Omental fat pad (tissue), 3 donors: ENCODE measurements at regions not wholly inside any gene's neighbourhood (a gene's known extent, or its start where the extent isn't known, plus 50 kb on each side); places are given as distances from the start of the nearest gene placed in this dataset.
"Not testable (repeated sequence)": the region's sequence is repeated elsewhere in the genome, so short reads cannot be mapped to it uniquely, and the experiment has no call there.

Experiments used
- ATAC-seq: fragments of 150-250 bp; one replicate; pipeline ENCODE4 v1.9.1; 2016; ENCODE audit warnings: mild to moderate bottlenecking, moderate library complexity; ENCODE audit not compliant: low FRiP score
- DNase-seq: peaks from one replicate; pipeline ENCODE4 v3.0.0-alpha.2; 2019; ENCODE audit warnings: low spot score
- CTCF ChIP-seq, 3 donors: fragments of 450-650 bp; IDR thresholded peaks; one replicate each; pipeline ENCODE4 v1.5.1; 2016 to 2017; ENCODE audit warnings: antibody characterized with exemption in 3 of 3, mild to moderate bottlenecking in 3 of 3, moderate library complexity in 2 of 3

DNA sequence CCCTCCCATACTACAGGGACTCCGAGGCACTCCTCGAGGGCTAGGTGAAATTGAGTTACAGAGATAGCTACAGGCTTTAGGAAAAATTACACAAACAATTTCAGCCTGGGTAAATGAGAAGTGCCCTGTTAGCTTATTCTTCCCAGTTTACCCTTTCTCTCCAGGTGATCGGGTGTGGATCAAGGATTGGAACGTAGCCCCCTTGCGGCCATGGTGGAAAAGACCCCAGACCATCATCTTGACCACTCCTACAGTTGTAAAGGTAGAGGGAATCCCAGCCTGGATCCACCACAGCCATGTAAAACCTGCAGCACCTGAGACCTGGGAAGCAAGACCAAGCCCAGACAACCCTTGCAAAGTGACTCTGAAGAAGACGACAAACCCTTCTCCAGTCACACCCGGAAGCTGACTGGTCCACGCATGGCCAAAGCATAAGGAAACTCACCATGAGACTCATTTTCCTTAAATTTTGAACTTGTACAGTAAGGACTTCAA is 600.6 kb downstream of the UQCRFS1 start:
- ATAC-seq, result no peak
- TF ChIP-seq CTCF (IDR thresholded peaks at IDR 0.05), result no peak
- no peak for DNase-seq

DNA sequence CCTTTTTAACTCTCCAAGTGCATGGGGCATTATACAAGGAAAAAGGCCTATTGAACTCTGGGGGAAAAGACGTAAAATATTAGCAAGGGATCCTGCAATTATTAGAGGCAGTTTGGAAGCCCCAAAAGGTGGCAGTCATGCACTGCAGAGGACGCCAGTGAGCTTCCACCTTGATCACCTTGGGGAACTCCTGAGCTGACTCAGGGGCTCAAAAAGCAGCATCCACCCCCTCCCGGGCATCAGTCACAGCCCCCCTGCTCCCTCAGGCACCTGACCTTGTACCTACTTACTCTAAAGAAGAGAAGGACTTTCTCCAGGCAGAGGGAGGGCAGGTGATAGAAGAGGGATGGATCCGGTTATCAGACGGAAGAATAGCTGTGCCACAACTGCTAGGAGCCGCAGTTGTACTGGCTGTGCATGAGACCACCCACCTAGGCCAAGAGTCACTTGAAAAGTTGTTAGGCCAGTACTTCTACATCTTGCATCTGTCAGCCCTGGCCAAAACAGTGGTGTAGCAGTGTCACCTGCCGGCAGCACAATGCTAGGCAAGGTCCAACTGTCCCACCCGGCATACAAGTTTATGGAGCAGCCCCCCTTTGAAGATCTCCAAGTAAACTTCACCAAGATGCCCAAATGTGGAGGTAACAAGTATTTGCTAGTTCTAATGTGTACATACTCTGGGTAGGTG is 601.6 kb downstream of the UQCRFS1 start:
- not testable (repeated sequence) for ATAC-seq, DNase-seq

GRCh38 chr19:28610731-28611130 is 602.2 kb downstream of the UQCRFS1 start:
- TF ChIP-seq CTCF (IDR thresholded peaks at IDR 0.05), result no peak
- DNase-seq, result no peak
- no peak for ATAC-seq

GRCh38 chr19:28609944-28610343 is 603.0 kb downstream of the UQCRFS1 start:
- ATAC-seq (no peak), DNase-seq (no peak)
- TF ChIP-seq CTCF (IDR thresholded peaks at IDR 0.05), result no peak

- ATAC-seq, result no peak
- DNase-seq, result no peak
- TF ChIP-seq CTCF (IDR thresholded peaks at IDR 0.05), result no peak
Observed at GRCh38 chr19:28609091-28609755, 603.7 kb downstream of the UQCRFS1 start.

DNA sequence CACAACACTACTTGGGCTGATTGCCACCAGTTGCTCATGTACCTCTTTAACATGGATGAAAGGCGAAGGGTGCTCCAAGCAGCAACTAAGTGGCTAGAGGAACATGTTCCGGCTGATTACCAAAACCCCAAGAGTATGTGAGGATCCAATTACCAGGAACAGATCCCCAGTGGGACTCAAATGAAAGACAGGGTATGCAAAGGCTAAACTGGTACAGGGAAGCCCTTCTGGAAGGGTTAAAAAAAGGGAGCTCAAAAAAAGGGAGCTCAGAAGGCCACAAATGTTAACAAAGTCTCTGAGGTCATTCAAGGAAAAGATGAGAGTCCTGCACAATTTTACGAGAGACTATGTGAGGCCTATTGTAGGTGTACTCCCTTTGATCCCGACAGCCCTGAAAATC is 604.7 kb downstream of the UQCRFS1 start:
- ATAC-seq, result no peak
- no peak for DNase-seq

More for the DNA sequence above, 604.7 kb downstream of the UQCRFS1 start:
- TF ChIP-seq CTCF (IDR thresholded peaks at IDR 0.05), result no peak
